ENCODE measurements at regions not wholly inside any gene's neighbourhood (a gene's known extent, or its start where the extent isn't known, plus 50 kb on each side); places are given as distances from the start of the nearest gene placed in this dataset.
A peak's percentile ranks its signal among the peaks of the same experiment; 100 is the strongest.

DNA sequence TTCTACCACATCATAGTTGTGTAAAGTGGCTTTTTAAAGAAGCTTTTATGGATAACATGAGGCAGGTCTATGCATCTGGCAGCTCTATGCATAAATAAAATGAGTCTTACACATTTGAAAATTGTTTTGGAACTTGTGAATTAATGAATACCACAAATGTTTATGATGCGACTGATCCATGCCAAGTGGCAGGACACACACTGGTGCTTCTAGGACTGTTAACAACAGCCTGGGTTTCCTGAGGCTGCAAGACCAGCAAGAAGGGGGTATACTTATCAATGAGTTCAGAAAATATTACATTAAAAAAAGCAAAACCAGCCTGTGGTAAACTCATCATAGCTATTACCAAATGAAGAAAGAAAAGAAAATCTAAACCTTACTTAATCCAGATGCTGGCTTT is 212.9 kb upstream of the PDE10A start:
- H3K4me3 ChIP-seq = no peak overlapping the region
- TF ChIP-seq POLR2AphosphoS5 (IDR thresholded peaks at IDR 0.05) (peak in 1 of 4 donors; percentile 30), EP300 (IDR thresholded peaks at IDR 0.05) (no peak)
- peak overlapping the region; percentile 72 to 84 (median 78) for H3K27ac ChIP-seq
- DNase-seq = no peak
- no peaks in the 10 kb centered on the region for H3K27me3 ChIP-seq
- intact Hi-C loops (cut with DNase I) = loop anchor here (1.0 to 2.0 kb wide), 2 partner anchors 25 to 132 kb away; no protein-coding TSS in a partner anchor
- H3K4me1 ChIP-seq = peaks cover 0 to 47% (median 31%) of the 10 kb centered on the region in 4 donors
- no peaks in the 10 kb centered on the region for H3K36me3 ChIP-seq
- no peaks in the 10 kb centered on the region for H3K9me3 ChIP-seq
- 69 to 81% methylated on average over 1 of the region's 1 CpG for WGBS, 2 donors

DNA sequence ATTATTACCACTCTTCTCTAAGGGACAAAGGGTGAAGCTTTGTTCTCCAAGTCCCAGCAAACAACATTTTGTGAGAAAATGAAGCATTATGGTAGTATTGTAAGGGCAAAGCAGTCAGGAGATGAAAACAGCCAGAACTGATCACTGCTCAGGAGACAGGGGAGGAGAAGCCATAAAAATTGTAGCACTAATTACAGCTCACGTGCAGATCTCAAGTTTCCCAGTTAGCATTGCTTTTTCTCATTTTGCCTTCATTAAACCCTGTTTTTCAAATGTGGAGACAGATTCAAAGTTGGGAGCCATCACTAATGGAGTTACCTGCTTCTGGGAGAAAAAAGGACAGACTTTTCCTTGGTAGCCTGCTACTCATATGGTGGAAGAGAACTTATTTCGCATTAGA is 210.9 kb upstream of the PDE10A start:
- WGBS, 2 donors = 50 to 69% methylated on average over 2 of the region's 2 CpGs
- intact Hi-C loops (cut with DNase I) = loop anchor here (2.0 kb wide), 1 partner anchor 23 kb away; no protein-coding TSS in a partner anchor
- H3K9me3 ChIP-seq = peaks cover 0 to 3% (median 0%) of the 10 kb centered on the region in 4 donors
- peaks cover 0 to 43% (median 28%) of the 10 kb centered on the region in 4 donors for H3K4me1 ChIP-seq
- TF ChIP-seq POLR2A (IDR thresholded peaks at IDR 0.05) = no peak
- no peak for TF ChIP-seq POLR2AphosphoS5 (IDR thresholded peaks at IDR 0.05)
- TF ChIP-seq EP300 (IDR thresholded peaks at IDR 0.05) = no peak
- TF ChIP-seq, protein P1, sequence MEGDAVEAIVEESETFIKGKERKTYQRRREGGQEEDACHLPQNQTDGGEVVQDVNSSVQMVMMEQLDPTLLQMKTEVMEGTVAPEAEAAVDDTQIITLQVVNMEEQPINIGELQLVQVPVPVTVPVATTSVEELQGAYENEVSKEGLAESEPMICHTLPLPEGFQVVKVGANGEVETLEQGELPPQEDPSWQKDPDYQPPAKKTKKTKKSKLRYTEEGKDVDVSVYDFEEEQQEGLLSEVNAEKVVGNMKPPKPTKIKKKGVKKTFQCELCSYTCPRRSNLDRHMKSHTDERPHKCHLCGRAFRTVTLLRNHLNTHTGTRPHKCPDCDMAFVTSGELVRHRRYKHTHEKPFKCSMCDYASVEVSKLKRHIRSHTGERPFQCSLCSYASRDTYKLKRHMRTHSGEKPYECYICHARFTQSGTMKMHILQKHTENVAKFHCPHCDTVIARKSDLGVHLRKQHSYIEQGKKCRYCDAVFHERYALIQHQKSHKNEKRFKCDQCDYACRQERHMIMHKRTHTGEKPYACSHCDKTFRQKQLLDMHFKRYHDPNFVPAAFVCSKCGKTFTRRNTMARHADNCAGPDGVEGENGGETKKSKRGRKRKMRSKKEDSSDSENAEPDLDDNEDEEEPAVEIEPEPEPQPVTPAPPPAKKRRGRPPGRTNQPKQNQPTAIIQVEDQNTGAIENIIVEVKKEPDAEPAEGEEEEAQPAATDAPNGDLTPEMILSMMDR (IDR thresholded peaks at IDR 0.05) = no peak
- no peak overlapping the region for H3K4me3 ChIP-seq
- H3K27me3 ChIP-seq = no peaks in the 10 kb centered on the region
- peak overlapping the region in 1 of 4 donors; percentile 2 for H3K27ac ChIP-seq
- no peaks in the 10 kb centered on the region for H3K36me3 ChIP-seq
- no peak for DNase-seq

DNA sequence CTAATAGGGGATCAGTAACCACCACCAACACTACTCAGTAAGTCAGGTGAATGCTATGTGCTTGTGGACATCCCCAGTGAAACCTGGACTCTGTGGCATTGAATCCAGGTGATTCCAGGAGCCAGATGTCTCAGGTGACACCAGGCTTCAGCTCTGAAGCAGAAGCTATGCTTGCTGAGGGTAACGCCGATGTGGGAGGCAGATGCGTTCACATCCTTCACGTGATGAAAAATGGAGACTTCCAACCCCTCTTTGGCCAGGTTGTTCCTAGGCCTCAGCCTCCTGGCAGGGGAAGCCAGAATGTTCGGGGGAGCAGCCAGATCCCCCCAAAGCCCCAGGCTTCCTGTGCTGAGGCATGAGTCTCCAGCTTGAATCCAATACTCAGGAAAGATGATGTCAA is 209.8 kb upstream of the PDE10A start:
- peaks cover 0 to 37% (median 25%) of the 10 kb centered on the region in 4 donors for H3K4me1 ChIP-seq
- peaks cover 0 to 3% (median 0%) of the 10 kb centered on the region in 4 donors for H3K9me3 ChIP-seq
- TF ChIP-seq, protein P1 (IDR thresholded peaks at IDR 0.05) = no peak
- no peak for TF ChIP-seq POLR2AphosphoS5 (IDR thresholded peaks at IDR 0.05)
- no peak for TF ChIP-seq POLR2A (IDR thresholded peaks at IDR 0.05)
- TF ChIP-seq EP300 (IDR thresholded peaks at IDR 0.05) = no peak
- H3K4me3 ChIP-seq = no peak overlapping the region
- 74 to 85% methylated on average over 5 of the region's 5 CpGs for WGBS, 2 donors
- no peaks in the 10 kb centered on the region for H3K27me3 ChIP-seq
- H3K36me3 ChIP-seq = no peaks in the 10 kb centered on the region
- intact Hi-C loops (cut with DNase I) = no loop called here
- peak overlapping the region in 1 of 4 donors; percentile 8 for H3K27ac ChIP-seq
- no peak for DNase-seq

DNA sequence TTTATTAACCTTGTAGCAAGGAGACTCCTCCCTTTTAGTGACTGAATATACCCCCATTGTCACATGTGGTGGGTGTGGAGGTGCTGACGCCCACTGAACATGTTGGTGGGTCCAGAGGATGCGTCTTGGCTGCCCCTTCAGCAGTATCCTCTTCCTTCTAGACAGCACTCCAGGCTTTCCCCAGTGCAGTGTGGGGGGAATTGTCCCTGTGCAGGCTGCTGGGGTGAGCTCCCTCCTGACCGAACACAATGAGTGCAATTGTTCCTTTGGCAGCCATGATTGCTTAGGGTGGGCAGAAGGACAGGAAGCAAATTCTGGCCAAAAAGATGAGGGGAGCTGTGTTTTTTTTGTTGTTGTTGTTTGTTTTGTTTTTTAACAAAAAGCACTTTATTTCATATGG is 209.3 kb upstream of the PDE10A start:
- peaks cover 0 to 3% (median 0%) of the 10 kb centered on the region in 4 donors for H3K9me3 ChIP-seq
- peaks cover 0 to 32% (median 20%) of the 10 kb centered on the region in 4 donors for H3K4me1 ChIP-seq
- intact Hi-C loops (cut with DNase I) = no loop called here
- no peak overlapping the region for H3K4me3 ChIP-seq
- no peak for DNase-seq
- TF ChIP-seq, protein P1 (IDR thresholded peaks at IDR 0.05) = no peak
- TF ChIP-seq POLR2AphosphoS5 (IDR thresholded peaks at IDR 0.05) (no peak), POLR2A (IDR thresholded peaks at IDR 0.05) (no peak), EP300 (IDR thresholded peaks at IDR 0.05) (no peak)
- 76 to 80% methylated on average over 3 of the region's 3 CpGs for WGBS, 2 donors
- H3K27ac ChIP-seq = peak overlapping the region in 1 of 4 donors; percentile 8
- no peaks in the 10 kb centered on the region for H3K36me3 ChIP-seq
- no peaks in the 10 kb centered on the region for H3K27me3 ChIP-seq

DNA sequence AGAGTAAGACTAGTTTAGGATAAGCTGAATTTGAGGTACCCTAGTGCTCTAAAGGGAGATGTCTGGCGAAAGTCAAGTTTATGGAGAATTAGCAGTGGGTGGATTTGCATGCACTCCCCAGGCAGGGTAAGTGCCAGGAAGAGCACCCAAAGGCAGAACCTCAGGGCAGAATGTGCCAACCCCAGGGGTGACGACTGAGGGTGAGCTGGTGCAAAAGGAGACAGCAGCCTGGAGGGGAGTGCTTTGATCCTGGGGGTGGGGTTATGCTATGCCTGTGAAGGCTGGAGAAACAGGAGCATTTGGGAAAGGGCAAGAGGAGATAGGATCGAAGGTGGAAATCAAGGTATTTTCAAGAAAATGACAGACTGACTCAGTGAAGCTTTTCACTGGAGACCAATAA is 208.5 kb upstream of the PDE10A start:
- Histone ChIP-seq H3K27ac (no peak overlapping the region), H3K9me3 (peaks cover 0 to 5% (median 2%) of the 10 kb centered on the region in 4 donors), H3K4me3 (no peak overlapping the region), H3K4me1 (peaks cover 0 to 25% (median 13%) of the 10 kb centered on the region in 4 donors), H3K36me3 (no peaks in the 10 kb centered on the region), H3K27me3 (no peaks in the 10 kb centered on the region)
- WGBS, 2 donors = 83 to 90% methylated on average over 3 of the region's 3 CpGs
- intact Hi-C loops (cut with DNase I) = no loop called here
- DNase-seq = no peak
- no peak for TF ChIP-seq POLR2A (IDR thresholded peaks at IDR 0.05)
- TF ChIP-seq POLR2AphosphoS5 (IDR thresholded peaks at IDR 0.05) = no peak

DNA sequence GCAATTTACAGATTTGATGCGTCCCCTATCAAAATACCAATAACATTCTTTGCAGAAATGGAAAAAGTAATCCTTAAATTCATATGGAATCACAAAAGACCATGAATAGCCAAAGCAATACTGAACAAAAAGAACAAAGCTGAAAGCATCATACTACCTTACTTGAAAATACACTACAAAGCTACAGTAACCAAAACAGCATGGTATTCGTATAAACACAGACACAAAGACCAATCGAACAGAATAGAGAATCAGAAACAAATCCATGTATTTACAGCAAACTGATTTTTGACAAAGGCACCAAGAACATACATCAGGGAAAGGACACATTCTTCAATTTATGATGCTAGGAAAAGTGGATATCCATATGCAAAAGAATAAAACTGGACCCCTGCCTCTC is 206.5 kb upstream of the PDE10A start:
- WGBS, 2 donors = 91 to 94% methylated on average over 3 of the region's 3 CpGs
- H3K36me3 ChIP-seq = no peaks in the 10 kb centered on the region
- intact Hi-C loops (cut with DNase I) = no loop called here
- TF ChIP-seq EP300 (IDR thresholded peaks at IDR 0.05) (no peak), POLR2A (IDR thresholded peaks at IDR 0.05) (no peak), POLR2AphosphoS5 (IDR thresholded peaks at IDR 0.05) (no peak)
- TF ChIP-seq, protein P1 (IDR thresholded peaks at IDR 0.05) = no peak
- peaks cover 0 to 10% (median 2%) of the 10 kb centered on the region in 4 donors for H3K9me3 ChIP-seq
- DNase-seq = no peak
- H3K4me3 ChIP-seq = no peak overlapping the region
- H3K27me3 ChIP-seq = no peaks in the 10 kb centered on the region
- no peak overlapping the region for H3K27ac ChIP-seq
- H3K4me1 ChIP-seq = peaks cover 0 to 10% (median under 1%) of the 10 kb centered on the region in 4 donors
